ENCODE measurements at regions not wholly inside any gene's neighbourhood (a gene's known extent, or its start where the extent isn't known, plus 50 kb on each side); places are given as distances from the start of the nearest gene placed in this dataset.

- ATAC-seq (no peak), DNase-seq (no peak)
- 72 to 78% methylated on average over 6 of the region's 6 CpGs for WGBS, 2 donors
- H3K4me1 ChIP-seq: peaks cover 0 to 8% (median 0%) of the 10 kb centered on the region in 9 donors
- peaks cover 0 to 9% (median 0%) of the 10 kb centered on the region in 11 donors for H3K9me3 ChIP-seq
- no peaks in the 10 kb centered on the region for H3K36me3 ChIP-seq
- no peaks in the 10 kb centered on the region for H3K27me3 ChIP-seq
- intact Hi-C loops (cut with DNase I): no loop called here
- no peak for TF ChIP-seq CTCF (IDR thresholded peaks at IDR 0.05)
- H3K27ac ChIP-seq: no peak overlapping the region
- H3K4me3 ChIP-seq: no peak overlapping the region
Measured at GRCh38 chr10:47133871-47134570, 166.0 kb upstream of the GDF10 start.

GRCh38 chr10:47136866-47137265 is 163.1 kb upstream of the GDF10 start:
- ATAC-seq (no peak), DNase-seq (no peak)
- WGBS, 2 donors: 83 to 87% methylated on average over 3 of the region's 3 CpGs

GRCh38 chr10:47137311-47137851 is 162.6 kb upstream of the GDF10 start:
- H3K36me3 ChIP-seq: no peaks in the 10 kb centered on the region
- TF ChIP-seq CTCF (IDR thresholded peaks at IDR 0.05): no peak
- no peak overlapping the region for H3K4me3 ChIP-seq
- DNase-seq (no peak), ATAC-seq (no peak)
- 83 to 84% methylated on average over 5 of the region's 5 CpGs for WGBS, 2 donors
- peaks cover 0 to 8% (median 0%) of the 10 kb centered on the region in 9 donors for H3K4me1 ChIP-seq
- no peaks in the 10 kb centered on the region for H3K27me3 ChIP-seq
- peak overlapping the region in 1 of 10 donors; percentile 47 for H3K27ac ChIP-seq
- intact Hi-C loops (cut with DNase I): no loop called here
- no peaks in the 10 kb centered on the region for H3K9me3 ChIP-seq

More at GRCh38 chr10:47136866-47137265, 163.1 kb upstream of the GDF10 start:
- Histone ChIP-seq H3K9me3 (no peaks in the 10 kb centered on the region), H3K36me3 (no peaks in the 10 kb centered on the region), H3K4me3 (no peak overlapping the region), H3K4me1 (peaks cover 0 to 8% (median 0%) of the 10 kb centered on the region in 9 donors), H3K27me3 (no peaks in the 10 kb centered on the region), H3K27ac (peak overlapping the region in 1 of 10 donors; percentile 47)
- intact Hi-C loops (cut with DNase I): no loop called here
- no peak for TF ChIP-seq CTCF (IDR thresholded peaks at IDR 0.05)

- no peak overlapping the region for H3K4me3 ChIP-seq
- H3K36me3 ChIP-seq: no peaks in the 10 kb centered on the region
- H3K27ac ChIP-seq: no peak overlapping the region
- ATAC-seq (no peak), DNase-seq (no peak)
- no peak for TF ChIP-seq CTCF (IDR thresholded peaks at IDR 0.05)
- H3K27me3 ChIP-seq: no peaks in the 10 kb centered on the region
- WGBS, 2 donors: 83 to 86% methylated on average over 7 of the region's 7 CpGs
- H3K9me3 ChIP-seq: no peaks in the 10 kb centered on the region
- H3K4me1 ChIP-seq: peaks cover 0 to 5% (median 0%) of the 10 kb centered on the region in 9 donors
- intact Hi-C loops (cut with DNase I): no loop called here
Measured at GRCh38 chr10:47139121-47139520, 160.9 kb upstream of the GDF10 start.
